GM12878 (cell line): ENCODE measurements at regions not wholly inside any gene's neighbourhood (a gene's known extent, or its start where the extent isn't known, plus 50 kb on each side); places are given as distances from the start of the nearest gene placed in this dataset.

Source experiments
- ATAC-seq: fragments of 200-7000 bp; cut with Tn5 transposase; 3 replicates; pipeline ENCODE4 v1.9.1; 2020; ENCODE audit warnings: mild to moderate bottlenecking, moderate library complexity
- BruUV-seq: library from RNA; stranded (reverse); fragments of 400-500 nt; replicated peaks from 2 replicates; lab custom pipeline; 2021; lab: Mats Ljungman, UMichigan
- CTCF ChIA-PET: fragments of 300-600 bp; sonication (Branson Sonifier 250); formaldehyde crosslinking; extraction: SDS; loops from one replicate; lab custom pipeline; 2021; ENCODE audit warnings: inconsistent platforms; lab: Yijun Ruan, JAX
- POLR2A ChIA-PET: fragments of 350-600 bp; formaldehyde crosslinking; extraction: SDS; loops from one replicate; lab custom pipeline; 2021; ENCODE audit warnings: inconsistent platforms; lab: Charles Lee
- RAD21 ChIA-PET: fragments of 300-600 bp; sonication (Branson Sonifier 250); formaldehyde crosslinking; loops from one replicate; lab custom pipeline; 2023; ENCODE audit warnings: antibody characterized with exemption; ENCODE audit not compliant: unreplicated experiment; lab: Charles Lee
- SMC1A ChIA-PET: fragments of 300-600 bp; sonication (Branson Sonifier 250); formaldehyde crosslinking; loops from one replicate; lab custom pipeline; 2023; ENCODE audit not compliant: unreplicated experiment, uncharacterized antibody; lab: Charles Lee
- DNase-seq: peaks from one replicate; pipeline ENCODE4 v3.0.0-alpha.2; 2011; ENCODE audit warnings: low read depth, low spot score
- FAIRE-seq: peaks from 3 replicates; lab custom pipeline; 2011; peaks lifted over from hg19 to GRCh38; lab: Jason Lieb, UNC
- H2AFZ ChIP-seq: 2 replicates; pipeline ENCODE4 v1.6.0; 2011; ENCODE audit warnings: low read depth, low read length, control low read depth; ENCODE audit not compliant: control insufficient read depth
- H3K27ac ChIP-seq: 2 replicates; pipeline ENCODE4 v1.5.1; 2011; ENCODE audit warnings: control low read depth; ENCODE audit not compliant: control insufficient read depth, insufficient read depth
- H3K27me3 ChIP-seq, 2 experiments: replicated peaks in 1 of 2; 2 replicates each; pipeline versions ENCODE4 v1.6.0 to v1.6.1; 2011; ENCODE audit warnings: low read length in 1 of 2; ENCODE audit not compliant: control insufficient read depth in 2 of 2, insufficient read depth in 2 of 2
- H3K36me3 ChIP-seq, 2 experiments: 2 replicates each; pipeline ENCODE4 v1.5.1; 2011; ENCODE audit warnings: low read length in 1 of 2; ENCODE audit not compliant: control insufficient read depth in 2 of 2, insufficient read depth in 2 of 2
- H3K4me1 ChIP-seq: 2 replicates; pipeline ENCODE4 v1.6.1; 2011; ENCODE audit warnings: mild to moderate bottlenecking, low read length, moderate library complexity, mixed read lengths; ENCODE audit not compliant: control insufficient read depth, insufficient read depth
- H3K4me2 ChIP-seq: 2 replicates; pipeline ENCODE4 v1.6.0; 2011; ENCODE audit warnings: control low read depth; ENCODE audit not compliant: control insufficient read depth, insufficient read depth
- H3K4me3 ChIP-seq: fragments of 200-600 bp; sonication (generic); 2 replicates; pipeline ENCODE4 v1.5.1; 2016
- H3K79me2 ChIP-seq: 2 replicates; pipeline ENCODE4 v1.6.0; 2011; ENCODE audit warnings: low read length; ENCODE audit not compliant: control insufficient read depth, insufficient read depth
- H3K9ac ChIP-seq: 2 replicates; pipeline ENCODE4 v1.8.0; 2011; ENCODE audit warnings: low read length, control low read depth, mixed read lengths; ENCODE audit not compliant: control insufficient read depth, insufficient read depth
- H3K9me3 ChIP-seq: replicated peaks from 3 replicates; pipeline ENCODE4 v1.5.1; 2011; ENCODE audit warnings: mild to moderate bottlenecking, low read length; ENCODE audit not compliant: control insufficient read depth, insufficient read depth
- H4K20me1 ChIP-seq: 2 replicates; pipeline ENCODE4 v1.6.0; 2011; ENCODE audit not compliant: control insufficient read depth, insufficient read depth
- BCL11A ChIP-seq: IDR thresholded peaks from 2 replicates; pipeline ENCODE4 v1.6.1; 2011; ENCODE audit warnings: low read depth, low read length
- CEBPB ChIP-seq, 2 experiments: fragments of 150-350 bp in 1 of 2; IDR thresholded peaks; 2 replicates each; pipeline ENCODE4 v1.6.1; 2012 to 2014; ENCODE audit warnings: low read depth in 2 of 2, low read length in 2 of 2, borderline replicate concordance in 1 of 2, inconsistent platforms in 1 of 2
- CTCF ChIP-seq, 3 experiments: IDR thresholded peaks in 2 of 3; conservative IDR thresholded peaks in 1 of 3; 2 replicates each; pipeline ENCODE4 v1.5.1; 2011; ENCODE audit warnings: low read depth in 3 of 3, low read length in 3 of 3, mild to moderate bottlenecking in 3 of 3, control low read depth in 2 of 3, moderate library complexity in 2 of 3, inconsistent platforms in 1 of 3, mixed read lengths in 1 of 3; ENCODE audit not compliant: control insufficient read depth in 2 of 3, insufficient read depth in 1 of 3; ENCODE audit errors: extremely low read depth in 1 of 3
- MLLT1 ChIP-seq: fragments of 450-650 bp; IDR thresholded peaks from 2 replicates; pipeline ENCODE4 v1.6.1; 2016; ENCODE audit warnings: mild to moderate bottlenecking
- POLR2A ChIP-seq: IDR thresholded peaks from 2 replicates; pipeline ENCODE4 v1.6.1; 2011; ENCODE audit warnings: low read depth, mild to moderate bottlenecking, low read length
- RUNX3 ChIP-seq: IDR thresholded peaks from 2 replicates; pipeline ENCODE4 v1.6.1; 2012; ENCODE audit warnings: low read length, inconsistent platforms
- SKIL ChIP-seq: fragments of 450-650 bp; IDR thresholded peaks from 2 replicates; pipeline ENCODE4 v1.6.1; 2017; ENCODE audit warnings: mild to moderate bottlenecking, low read depth, inconsistent platforms; ENCODE audit not compliant: poor library complexity, severe bottlenecking
- SUZ12 ChIP-seq: fragments of 200-600 bp; sonication (generic); IDR thresholded peaks from one replicate; pipeline ENCODE4 v1.6.1; 2018; ENCODE audit warnings: antibody characterized with exemption, mild to moderate bottlenecking; ENCODE audit not compliant: unreplicated experiment
- YBX1 ChIP-seq: fragments of 450-650 bp; IDR thresholded peaks from 2 replicates; pipeline ENCODE4 v1.6.1; 2016; ENCODE audit warnings: antibody characterized with exemption
- WGBS: methylation state at CpG from one replicate; pipeline ENCODE4 v1.1.6; 2016; ENCODE audit warnings: low lambda C conversion rate; ENCODE audit not compliant: insufficient replicate concordance, insufficient coverage; ENCODE audit errors: missing lambda C conversion rate; 5-methylcytosine and 5-hydroxymethylcytosine counted together
- in situ Hi-C: fragments of 300-500 bp; cut with MboI; formaldehyde crosslinking; loops from 9 replicates; pipeline ENCODE4 v1.14.3; 2018; ENCODE audit warnings: mixed read lengths
- intact Hi-C: fragments of 100-400 bp; cut with micrococcal nuclease; formaldehyde crosslinking; loops from one replicate; pipeline ENCODE4 v1.14.2; 2022; ENCODE audit not compliant: unreplicated experiment

- CTCF ChIA-PET = interaction anchor here (1.0 kb wide), 1 partner anchor 31 kb away, joined by 4 read pairs; no protein-coding TSS in a partner anchor
- Histone ChIP-seq H3K4me2 (no peak overlapping the region), H3K4me1 (no peaks in the 10 kb centered on the region), H3K79me2 (no peaks in the 10 kb centered on the region), H3K27me3 (no peaks in the 10 kb centered on the region), H2AFZ (no peak overlapping the region), H3K9ac (no peak overlapping the region), H3K36me3 (no peaks in the 10 kb centered on the region), H4K20me1 (no peaks in the 10 kb centered on the region), H3K27ac (no peak overlapping the region), H3K9me3 (no peaks in the 10 kb centered on the region), H3K4me3 (no peak overlapping the region)
- SMC1A ChIA-PET = no interaction called here
- no TSS peak for BruUV-seq
- DNase-seq = no peak
- in situ Hi-C loops (no loop called here), intact Hi-C loops (no loop called here)
- whole genome bisulfite sequencing = 42% methylated on average over 4 of the region's 4 CpGs
- ATAC-seq = no peak
- POLR2A ChIA-PET = no interaction called here
- FAIRE-seq = no peak
- RAD21 ChIA-PET = no interaction called here
- no peak for TF ChIP-seq YBX1
- TF ChIP-seq SKIL = no peak
- TF ChIP-seq RUNX3 = no peak
- no peak for TF ChIP-seq CEBPB (IDR thresholded peaks at IDR 0.05; ENCODE audit: borderline replicate concordance in 1 of 2, low read depth in 2 of 2, low read length in 2 of 2)
- TF ChIP-seq CTCF (IDR thresholded peaks at IDR 0.05 in 2 of 3, conservative IDR thresholded peaks at IDR 0.05 in 1 of 3; ENCODE audit: control insufficient read depth in 2 of 3, extremely low read depth in 1 of 3, insufficient read depth in 1 of 3, low read depth in 3 of 3, low read length in 3 of 3) = no peak
- TF ChIP-seq MLLT1 = no peak
- TF ChIP-seq BCL11A = no peak
- TF ChIP-seq POLR2A = no peak
- TF ChIP-seq SUZ12 = no peak
Measured at GRCh38 chr3:94280958-94281357, 218.1 kb downstream of the NSUN3 start.
